GM18909 (cell line): ENCODE measurements at regions not wholly inside any gene's neighbourhood (a gene's known extent, or its start where the extent isn't known, plus 50 kb on each side); places are given as distances from the start of the nearest gene placed in this dataset.

Experiments
- ATAC-seq: cut with Tn5 transposase; IDR thresholded peaks from one replicate; pipeline ENCODE4 v1.9.1; 2021; ENCODE audit warnings: mild to moderate bottlenecking; ENCODE audit not compliant: unreplicated experiment, poor library complexity

- ATAC-seq, result no peak
These were observed 179.2 kb upstream of the FAM3C start for GRCh38 chr7:121575194-121575765.

GRCh38 chr7:121574109-121574508 lies 178.0 kb upstream of the FAM3C start:
- no peak for ATAC-seq

- ATAC-seq, result no peak
These were observed 176.5 kb upstream of the FAM3C start for GRCh38 chr7:121572615-121573014.

GRCh38 chr7:121570365-121570764 lies 174.3 kb upstream of the FAM3C start:
- no peak for ATAC-seq

- ATAC-seq, result no peak
These were observed 167.1 kb upstream of the FAM3C start for GRCh38 chr7:121563177-121563576.

- ATAC-seq, result no peak
These were observed 166.2 kb upstream of the FAM3C start for GRCh38 chr7:121562259-121562658.

- no peak for ATAC-seq
These were observed 165.6 kb upstream of the FAM3C start for GRCh38 chr7:121561717-121562116.

GRCh38 chr7:121560267-121560990 lies 164.3 kb upstream of the FAM3C start:
- no peak for ATAC-seq

GRCh38 chr7:121558288-121558687 lies 162.2 kb upstream of the FAM3C start:
- no peak for ATAC-seq

- no peak for ATAC-seq
These were observed 161.2 kb upstream of the FAM3C start for GRCh38 chr7:121557034-121557892.

GRCh38 chr7:121555558-121555957 lies 159.4 kb upstream of the FAM3C start:
- no peak for ATAC-seq

GRCh38 chr7:121547544-121548092 lies 151.5 kb upstream of the FAM3C start:
- peak; percentile 86 for ATAC-seq

GRCh38 chr7:121546632-121547543 lies 150.8 kb upstream of the FAM3C start:
- ATAC-seq, result no peak

GRCh38 chr7:121545418-121545817 lies 149.3 kb upstream of the FAM3C start:
- no peak for ATAC-seq

GRCh38 chr7:121544726-121545125 lies 148.6 kb upstream of the FAM3C start:
- peak; percentile 58 for ATAC-seq

- ATAC-seq, result no peak
These were observed 148.1 kb upstream of the FAM3C start for GRCh38 chr7:121544238-121544637.

- no peak for ATAC-seq
These were observed 145.3 kb upstream of the FAM3C start for GRCh38 chr7:121541457-121541856.

GRCh38 chr7:121540138-121540537 lies 144.0 kb upstream of the FAM3C start:
- no peak for ATAC-seq

- ATAC-seq, result no peak
These were observed 140.9 kb upstream of the FAM3C start for GRCh38 chr7:121537031-121537430.
